GM12801 (cell line): ENCODE measurements at regions not wholly inside any gene's neighbourhood (a gene's known extent, or its start where the extent isn't known, plus 50 kb on each side); places are given as distances from the start of the nearest gene placed in this dataset.

Experiments
- CTCF ChIP-seq: IDR thresholded peaks from one replicate; pipeline ENCODE4 v1.5.1; 2011; ENCODE audit warnings: control low read depth; ENCODE audit not compliant: insufficient read length; ENCODE audit errors: extremely low read depth

GRCh38 chr18:61127714-61128467 lies 205.3 kb upstream of the CDH20 start:
- no peak for TF ChIP-seq CTCF

- TF ChIP-seq CTCF, result no peak
Measured at GRCh38 chr18:61129001-61129400, 204.2 kb upstream of the CDH20 start.

GRCh38 chr18:61132031-61132430 lies 201.2 kb upstream of the CDH20 start:
- TF ChIP-seq CTCF, result no peak

- no peak for TF ChIP-seq CTCF
Measured at GRCh38 chr18:61133783-61134182, 199.4 kb upstream of the CDH20 start.

DNA sequence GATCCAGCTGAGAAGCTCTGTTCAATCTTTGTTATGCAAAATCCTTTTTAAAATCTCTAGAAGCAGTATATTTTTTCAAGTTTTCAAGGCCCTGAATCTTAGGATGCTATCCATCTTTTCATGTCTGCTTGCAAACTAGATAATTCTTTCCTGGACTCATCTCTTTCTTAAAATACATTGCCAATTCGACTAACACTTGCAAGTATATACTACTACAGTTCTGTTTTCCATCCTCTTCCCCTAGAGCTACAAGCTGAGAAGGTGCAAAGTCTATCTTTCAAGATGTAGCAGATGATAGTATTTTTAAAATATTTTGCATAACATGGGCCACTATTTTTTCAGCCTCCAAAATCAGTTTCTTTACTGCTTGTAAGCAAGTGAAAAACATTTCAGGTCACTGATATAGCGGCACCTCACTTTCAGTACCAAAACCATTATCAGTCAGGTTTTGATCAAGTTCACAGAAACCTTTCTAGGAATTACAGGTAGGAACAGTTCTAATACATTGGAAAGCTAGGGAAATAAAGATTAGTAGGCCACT lies 196.4 kb upstream of the CDH20 start:
- TF ChIP-seq CTCF, result no peak

- TF ChIP-seq CTCF, result no peak
Measured at GRCh38 chr18:61141691-61142090, 191.5 kb upstream of the CDH20 start.

DNA sequence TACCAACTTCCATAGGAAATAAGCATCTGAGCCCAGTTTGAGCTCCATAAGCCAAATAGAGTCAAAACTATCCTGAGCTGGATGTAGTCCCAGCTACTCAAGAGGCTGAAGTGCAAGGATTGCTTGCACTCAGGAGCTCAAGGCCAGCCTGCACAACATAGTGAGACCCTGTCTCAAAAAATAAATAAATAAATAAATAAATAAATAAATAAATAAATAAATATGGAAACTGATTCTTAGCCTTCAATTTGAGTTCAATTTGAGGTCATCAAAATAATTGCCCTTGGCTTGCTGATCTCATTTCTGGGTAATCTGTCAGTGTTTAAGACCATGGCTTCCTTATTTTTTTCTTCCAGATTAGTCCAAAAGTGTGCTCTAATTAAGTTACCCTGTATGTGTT lies 184.9 kb upstream of the CDH20 start:
- no peak for TF ChIP-seq CTCF
